GM12878 (cell line): ENCODE measurements at regions not wholly inside any gene's neighbourhood (a gene's known extent, or its start where the extent isn't known, plus 50 kb on each side); places are given as distances from the start of the nearest gene placed in this dataset.

ENCODE experiments used
- ATAC-seq: fragments of 200-7000 bp; cut with Tn5 transposase; 3 replicates; pipeline ENCODE4 v1.9.1; 2020; ENCODE audit warnings: mild to moderate bottlenecking, moderate library complexity
- BruUV-seq: library from RNA; stranded (reverse); fragments of 400-500 nt; replicated peaks from 2 replicates; lab custom pipeline; 2021; lab: Mats Ljungman, UMichigan
- CTCF ChIA-PET: fragments of 300-600 bp; sonication (Branson Sonifier 250); formaldehyde crosslinking; extraction: SDS; loops from one replicate; lab custom pipeline; 2021; ENCODE audit warnings: inconsistent platforms; lab: Yijun Ruan, JAX
- POLR2A ChIA-PET: fragments of 350-600 bp; formaldehyde crosslinking; extraction: SDS; loops from one replicate; lab custom pipeline; 2021; ENCODE audit warnings: inconsistent platforms; lab: Charles Lee
- RAD21 ChIA-PET: fragments of 300-600 bp; sonication (Branson Sonifier 250); formaldehyde crosslinking; loops from one replicate; lab custom pipeline; 2023; ENCODE audit warnings: antibody characterized with exemption; ENCODE audit not compliant: unreplicated experiment; lab: Charles Lee
- SMC1A ChIA-PET: fragments of 300-600 bp; sonication (Branson Sonifier 250); formaldehyde crosslinking; loops from one replicate; lab custom pipeline; 2023; ENCODE audit not compliant: unreplicated experiment, uncharacterized antibody; lab: Charles Lee
- DNase-seq: peaks from one replicate; pipeline ENCODE4 v3.0.0-alpha.2; 2011; ENCODE audit warnings: low read depth, low spot score
- FAIRE-seq: peaks from 3 replicates; lab custom pipeline; 2011; peaks lifted over from hg19 to GRCh38; lab: Jason Lieb, UNC
- H2AFZ ChIP-seq: 2 replicates; pipeline ENCODE4 v1.6.0; 2011; ENCODE audit warnings: low read depth, low read length, control low read depth; ENCODE audit not compliant: control insufficient read depth
- H3K27ac ChIP-seq: 2 replicates; pipeline ENCODE4 v1.5.1; 2011; ENCODE audit warnings: control low read depth; ENCODE audit not compliant: control insufficient read depth, insufficient read depth
- H3K27me3 ChIP-seq, 2 experiments: replicated peaks in 1 of 2; 2 replicates each; pipeline versions ENCODE4 v1.6.0 to v1.6.1; 2011; ENCODE audit warnings: low read length in 1 of 2; ENCODE audit not compliant: control insufficient read depth in 2 of 2, insufficient read depth in 2 of 2
- H3K36me3 ChIP-seq, 2 experiments: 2 replicates each; pipeline ENCODE4 v1.5.1; 2011; ENCODE audit warnings: low read length in 1 of 2; ENCODE audit not compliant: control insufficient read depth in 2 of 2, insufficient read depth in 2 of 2
- H3K4me1 ChIP-seq: 2 replicates; pipeline ENCODE4 v1.6.1; 2011; ENCODE audit warnings: mild to moderate bottlenecking, low read length, moderate library complexity, mixed read lengths; ENCODE audit not compliant: control insufficient read depth, insufficient read depth
- H3K4me2 ChIP-seq: 2 replicates; pipeline ENCODE4 v1.6.0; 2011; ENCODE audit warnings: control low read depth; ENCODE audit not compliant: control insufficient read depth, insufficient read depth
- H3K4me3 ChIP-seq: fragments of 200-600 bp; sonication (generic); 2 replicates; pipeline ENCODE4 v1.5.1; 2016
- H3K79me2 ChIP-seq: 2 replicates; pipeline ENCODE4 v1.6.0; 2011; ENCODE audit warnings: low read length; ENCODE audit not compliant: control insufficient read depth, insufficient read depth
- H3K9ac ChIP-seq: 2 replicates; pipeline ENCODE4 v1.8.0; 2011; ENCODE audit warnings: low read length, control low read depth, mixed read lengths; ENCODE audit not compliant: control insufficient read depth, insufficient read depth
- H3K9me3 ChIP-seq: replicated peaks from 3 replicates; pipeline ENCODE4 v1.5.1; 2011; ENCODE audit warnings: mild to moderate bottlenecking, low read length; ENCODE audit not compliant: control insufficient read depth, insufficient read depth
- H4K20me1 ChIP-seq: 2 replicates; pipeline ENCODE4 v1.6.0; 2011; ENCODE audit not compliant: control insufficient read depth, insufficient read depth
- ATF3 ChIP-seq: IDR thresholded peaks from 2 replicates; pipeline ENCODE4 v1.6.1; 2011; ENCODE audit warnings: low read depth, mild to moderate bottlenecking, low read length, moderate library complexity, borderline replicate concordance; ENCODE audit errors: extremely low read depth
- E2F4 ChIP-seq: IDR thresholded peaks from 2 replicates; pipeline ENCODE4 v1.6.1; 2012; ENCODE audit warnings: low read depth, low read length, improper control_type of control experiment
- EED ChIP-seq: sonication (generic); IDR thresholded peaks from 2 replicates; pipeline ENCODE4 v1.6.1; 2016; ENCODE audit warnings: antibody characterized with exemption, low read depth
- EGR1 ChIP-seq, 2 experiments: IDR thresholded peaks; 1 replicate in 1 of 2; 2 replicates in 1 of 2; pipeline ENCODE4 v1.6.1; 2011 to 2012; ENCODE audit warnings: low read depth in 2 of 2, low read length in 2 of 2, borderline replicate concordance in 1 of 2, mild to moderate bottlenecking in 1 of 2, moderate library complexity in 1 of 2
- ELK1 ChIP-seq: IDR thresholded peaks from 2 replicates; pipeline ENCODE4 v1.6.1; 2012; ENCODE audit warnings: low read depth, low read length, improper control_type of control experiment
- IRF5 ChIP-seq: fragments of 450-650 bp; IDR thresholded peaks from 2 replicates; pipeline ENCODE4 v1.6.1; 2017; ENCODE audit warnings: borderline replicate concordance
- KDM1A ChIP-seq: fragments of 200-600 bp; sonication (generic); IDR thresholded peaks from 2 replicates; pipeline ENCODE4 v1.6.1; 2016; ENCODE audit warnings: borderline replicate concordance
- POLR2AphosphoS2 ChIP-seq: IDR thresholded peaks from 2 replicates; pipeline ENCODE4 v1.6.1; 2011; ENCODE audit warnings: low read depth, mild to moderate bottlenecking, low read length, improper control_type of control experiment, moderate library complexity
- ZNF217 ChIP-seq: fragments of 450-650 bp; IDR thresholded peaks from 2 replicates; pipeline ENCODE4 v1.6.1; 2017; ENCODE audit warnings: antibody characterized with exemption, mild to moderate bottlenecking
- WGBS: methylation state at CpG from one replicate; pipeline ENCODE4 v1.1.6; 2016; ENCODE audit warnings: low lambda C conversion rate; ENCODE audit not compliant: insufficient replicate concordance, insufficient coverage; ENCODE audit errors: missing lambda C conversion rate; 5-methylcytosine and 5-hydroxymethylcytosine counted together
- in situ Hi-C: fragments of 300-500 bp; cut with MboI; formaldehyde crosslinking; loops from 9 replicates; pipeline ENCODE4 v1.14.3; 2018; ENCODE audit warnings: mixed read lengths
- intact Hi-C: fragments of 100-400 bp; cut with micrococcal nuclease; formaldehyde crosslinking; loops from one replicate; pipeline ENCODE4 v1.14.2; 2022; ENCODE audit not compliant: unreplicated experiment

GRCh38 chr5:90095292-90096060, 314.1 kb downstream of the CETN3 start:
- no peak overlapping the region for H2AFZ ChIP-seq

GRCh38 chr5:90093751-90094485, 315.6 kb downstream of the CETN3 start:
- FAIRE-seq (no peak), DNase-seq (no peak), ATAC-seq (no peak)
- Histone ChIP-seq H3K4me2 (no peak overlapping the region), H4K20me1 (no peaks in the 10 kb centered on the region), H3K4me1 (no peaks in the 10 kb centered on the region), H3K27ac (no peak overlapping the region), H3K4me3 (no peak overlapping the region), H3K36me3 (no peaks in the 10 kb centered on the region), H3K79me2 (no peaks in the 10 kb centered on the region), H3K9me3 (no peaks in the 10 kb centered on the region), H3K9ac (no peak overlapping the region), H3K27me3 (no peaks in the 10 kb centered on the region), H2AFZ (no peak overlapping the region)
- SMC1A ChIA-PET = interaction anchor here (0.8 kb wide), 1 partner anchor 62 kb away, joined by 3 read pairs; no protein-coding TSS in a partner anchor
- 29% methylated on average over 3 of the region's 3 CpGs for WGBS
- no TSS peak for BruUV-seq
- in situ Hi-C loops (no loop called here), intact Hi-C loops (no loop called here)
- POLR2A ChIA-PET = no interaction called here
- RAD21 ChIA-PET = no interaction called here
- CTCF ChIA-PET = no interaction called here
- TF ChIP-seq KDM1A (no peak), ATF3 (no peak), ZNF217 (no peak), IRF5 (no peak), EGR1 (IDR thresholded peaks at IDR 0.05; ENCODE audit: borderline replicate concordance in 1 of 2, low read depth in 2 of 2, low read length in 2 of 2) (no peak), POLR2AphosphoS2 (no peak), E2F4 (no peak), EED (no peak)

More at GRCh38 chr5:90095292-90096060, 314.1 kb downstream of the CETN3 start:
- DNase-seq (no peak), ATAC-seq (no peak), FAIRE-seq (no peak)
- H3K9ac ChIP-seq = no peak overlapping the region
- no peak overlapping the region for H3K27ac ChIP-seq
- no peaks in the 10 kb centered on the region for H3K79me2 ChIP-seq
- no peak for TF ChIP-seq ELK1
- H3K4me1 ChIP-seq = no peaks in the 10 kb centered on the region
- ChIA-PET POLR2A (no interaction called here), RAD21 (no interaction called here), CTCF (no interaction called here), SMC1A (no interaction called here)
- H3K9me3 ChIP-seq = no peaks in the 10 kb centered on the region
- BruUV-seq = no TSS peak
- H3K36me3 ChIP-seq = no peaks in the 10 kb centered on the region
- no peaks in the 10 kb centered on the region for H3K27me3 ChIP-seq
- H4K20me1 ChIP-seq = no peaks in the 10 kb centered on the region
- H3K4me3 ChIP-seq = no peak overlapping the region
- intact Hi-C loops (no loop called here), in situ Hi-C loops (no loop called here)
- no peak overlapping the region for H3K4me2 ChIP-seq
- 90% methylated on average over 3 of the region's 3 CpGs for WGBS
